HG03159 (cell line): ENCODE measurements at regions not wholly inside any gene's neighbourhood (a gene's known extent, or its start where the extent isn't known, plus 50 kb on each side); places are given as distances from the start of the nearest gene placed in this dataset.

Experiments used
- ATAC-seq: cut with Tn5 transposase; IDR thresholded peaks from one replicate; pipeline ENCODE4 v1.9.1; 2021; ENCODE audit warnings: mild to moderate bottlenecking, moderate library complexity; ENCODE audit not compliant: unreplicated experiment

GRCh38 chr18:59760212-59760611, 63.0 kb upstream of the CCBE1 start:
- no peak for ATAC-seq

DNA sequence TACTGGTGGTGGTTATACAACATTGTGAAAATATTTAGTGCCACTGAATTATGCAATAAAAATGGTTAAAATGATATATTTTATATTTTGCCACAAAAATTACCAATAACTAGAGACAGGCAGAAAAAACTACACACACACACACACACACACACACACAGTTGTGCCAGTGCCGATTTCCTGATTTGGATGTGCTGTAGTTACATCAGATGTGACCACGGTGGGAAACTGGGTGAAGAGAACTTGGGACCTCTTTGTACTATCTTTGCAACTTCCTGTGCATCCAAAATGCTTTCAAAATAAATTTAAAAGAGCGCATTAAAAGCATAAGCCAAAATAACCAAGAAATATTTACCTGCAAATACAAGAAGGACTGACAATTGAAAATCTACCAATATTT, 61.6 kb upstream of the CCBE1 start:
- no peak for ATAC-seq

- ATAC-seq = no peak
Observed at GRCh38 chr18:59758106-59758505, 60.9 kb upstream of the CCBE1 start.

- no peak for ATAC-seq
Observed at GRCh38 chr18:59752666-59753065, 55.4 kb upstream of the CCBE1 start.

GRCh38 chr18:59751186-59751585, 54.0 kb upstream of the CCBE1 start:
- no peak for ATAC-seq

- no peak for ATAC-seq
Observed at GRCh38 chr18:59748628-59749360, 51.6 kb upstream of the CCBE1 start.
